ENCODE measurements at regions not wholly inside any gene's neighbourhood (a gene's known extent, or its start where the extent isn't known, plus 50 kb on each side); places are given as distances from the start of the nearest gene placed in this dataset.
"Not testable (repeated sequence)": the region's sequence is repeated elsewhere in the genome, so short reads cannot be mapped to it uniquely, and the experiment has no call there.

DNA sequence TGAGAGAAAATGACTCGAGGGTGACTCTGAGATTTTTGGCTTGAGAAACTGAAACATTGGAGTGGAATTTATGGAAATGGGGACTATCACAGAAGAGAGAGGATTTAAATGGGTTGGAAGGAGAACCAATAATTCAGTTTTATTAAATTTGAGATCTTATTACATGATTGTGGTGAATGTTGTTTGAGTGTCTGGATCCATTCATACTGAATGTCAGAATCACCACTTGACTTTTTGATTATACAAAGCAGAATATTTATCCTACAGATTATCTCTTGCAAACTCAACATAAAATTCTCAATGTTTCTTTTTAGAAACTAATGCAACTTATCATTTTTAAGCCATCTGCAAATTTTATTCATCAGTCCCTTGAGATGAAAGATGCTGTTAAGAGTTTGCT lies 332.8 kb downstream of the CNTN3 start:
- intact Hi-C loops (cut with micrococcal nuclease), result no loop called here

DNA sequence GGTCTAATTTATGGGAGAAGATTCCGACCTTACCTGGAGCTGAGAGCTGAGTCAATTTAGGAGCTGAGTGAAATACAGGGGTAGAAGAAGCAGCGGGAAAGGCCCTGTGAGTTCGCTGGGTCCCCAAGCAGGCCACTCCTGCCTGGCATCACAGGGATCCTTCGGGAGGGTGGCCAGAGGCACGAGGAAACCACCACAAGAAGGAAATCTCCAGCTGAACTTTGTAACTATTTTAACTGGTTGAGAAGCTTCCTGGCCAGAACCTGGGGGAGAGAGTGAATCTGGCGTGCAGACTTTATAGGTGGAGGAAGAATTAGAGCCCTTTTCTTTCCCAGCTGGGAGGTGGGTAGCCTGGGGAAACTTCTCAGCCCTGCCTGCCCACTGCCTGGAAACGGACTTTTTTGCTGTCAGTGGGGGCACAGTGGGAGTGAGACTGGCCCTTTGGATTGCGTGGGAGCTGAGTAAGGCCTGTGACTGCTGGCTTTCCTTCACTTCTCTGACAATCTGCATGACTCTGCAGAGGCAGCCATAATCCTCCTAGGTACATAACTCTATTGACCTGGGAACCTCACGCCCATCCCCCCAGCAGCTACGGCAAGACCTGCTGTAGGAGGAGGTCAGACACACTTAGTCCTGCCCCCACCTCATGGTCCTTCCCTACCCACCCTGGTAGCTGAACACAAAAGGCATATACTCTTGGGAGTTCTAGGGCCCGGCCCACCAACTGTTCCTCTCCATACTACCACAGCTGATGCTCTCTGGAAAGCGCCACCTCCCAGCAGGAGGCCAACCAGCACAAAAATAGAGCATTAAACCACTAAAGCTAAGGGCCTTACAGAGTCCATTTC lies 340.7 kb downstream of the CNTN3 start:
- intact Hi-C loops (cut with micrococcal nuclease), result no loop called here

- intact Hi-C loops (cut with micrococcal nuclease), result no loop called here
Measured at GRCh38 chr3:74273091-74273490, 341.4 kb downstream of the CNTN3 start.

DNA sequence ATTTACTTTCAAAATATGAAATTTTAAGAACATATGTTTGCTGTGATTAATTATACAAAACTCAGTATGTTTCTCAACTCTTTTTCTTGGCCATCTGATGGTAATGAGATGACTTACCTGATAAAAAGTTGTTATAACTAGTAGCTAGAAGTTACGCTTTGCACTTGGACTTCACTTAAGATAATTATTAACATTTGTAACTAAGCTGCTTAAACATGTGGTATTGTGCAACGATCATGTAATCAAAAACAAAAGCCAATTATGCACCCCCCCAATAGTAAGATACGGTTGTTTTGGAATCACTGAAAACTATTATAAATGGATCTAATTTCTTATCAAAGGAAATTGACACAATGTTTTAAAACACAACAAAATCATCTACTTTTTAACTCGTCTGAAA lies 342.9 kb downstream of the CNTN3 start:
- intact Hi-C loops (cut with micrococcal nuclease), result no loop called here

GRCh38 chr3:74269689-74270088 lies 344.8 kb downstream of the CNTN3 start:
- intact Hi-C loops (cut with micrococcal nuclease), result no loop called here

GRCh38 chr3:74268753-74269152 lies 345.7 kb downstream of the CNTN3 start:
- intact Hi-C loops (cut with micrococcal nuclease), result no loop called here

DNA sequence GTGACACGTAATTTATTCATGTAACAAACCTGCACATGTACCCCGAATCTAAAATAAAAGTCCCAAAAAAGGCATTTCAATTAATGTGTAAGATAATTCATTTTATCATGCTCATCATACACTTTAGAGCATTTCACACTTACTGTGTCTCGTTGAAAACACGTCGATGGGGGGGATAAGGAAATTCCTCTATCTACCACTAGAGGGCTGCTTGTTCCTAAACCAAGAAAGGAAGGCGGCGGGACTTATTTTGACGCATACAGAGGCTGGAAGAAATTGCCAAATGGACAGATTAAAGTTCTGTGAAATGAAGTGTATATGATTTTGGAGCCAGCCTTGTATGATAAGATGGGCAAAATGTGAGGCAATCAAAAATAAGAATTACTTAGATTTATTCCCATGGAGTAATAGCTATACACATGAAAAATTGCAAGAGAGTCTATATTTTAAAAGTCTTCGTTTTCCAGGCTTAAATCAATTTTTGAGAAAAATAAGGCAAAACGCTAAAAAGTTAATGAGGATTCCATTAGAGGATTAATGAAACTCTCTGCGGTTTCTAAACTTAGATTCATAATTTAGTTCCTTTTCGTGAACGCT lies 346.8 kb downstream of the CNTN3 start:
- intact Hi-C loops (cut with micrococcal nuclease), result no loop called here

- intact Hi-C loops (cut with micrococcal nuclease), result no loop called here
Measured at GRCh38 chr3:74267131-74267530, 347.3 kb downstream of the CNTN3 start.

DNA sequence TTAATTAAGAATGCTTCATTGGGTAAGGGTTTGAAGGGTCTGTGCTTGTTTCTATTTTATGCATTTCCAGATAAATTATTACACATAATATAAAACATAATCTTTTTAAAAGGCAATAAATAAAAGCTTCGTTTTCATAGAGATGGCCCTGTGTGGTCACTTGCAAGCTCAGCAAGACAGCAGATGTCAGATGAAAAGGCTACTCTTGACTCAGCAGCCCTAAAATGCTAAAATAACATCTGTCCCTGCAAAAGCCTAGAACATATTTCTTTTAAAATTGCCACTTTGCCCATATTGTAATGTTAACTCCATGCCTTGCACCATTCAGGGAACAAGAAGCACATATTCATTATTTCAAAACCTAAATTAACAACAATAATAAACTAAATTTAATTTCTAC lies 349.4 kb downstream of the CNTN3 start:
- intact Hi-C loops (cut with micrococcal nuclease), result no loop called here

DNA sequence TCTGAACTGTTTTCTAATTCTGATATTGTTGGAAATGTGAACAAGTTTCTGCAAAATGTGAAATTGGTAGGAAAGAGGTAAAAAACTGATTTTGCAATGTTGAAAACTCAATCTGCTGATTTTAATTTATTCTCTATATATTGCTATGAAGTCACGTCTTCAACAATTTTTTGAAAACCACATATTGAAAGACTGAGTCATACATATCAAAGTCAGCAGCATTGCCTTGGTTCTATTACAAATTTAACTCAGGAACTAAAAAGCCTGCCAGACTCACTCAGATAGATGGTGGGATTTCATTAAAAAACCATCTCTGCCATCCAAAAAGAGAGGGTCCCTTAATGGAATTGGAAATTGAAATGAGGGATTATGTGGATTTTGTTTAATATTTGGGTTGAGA lies 351.4 kb downstream of the CNTN3 start:
- intact Hi-C loops (cut with micrococcal nuclease), result no loop called here

GRCh38 chr3:74233091-74233490 lies 381.4 kb downstream of the CNTN3 start:
- intact Hi-C loops (cut with micrococcal nuclease), result no loop called here

DNA sequence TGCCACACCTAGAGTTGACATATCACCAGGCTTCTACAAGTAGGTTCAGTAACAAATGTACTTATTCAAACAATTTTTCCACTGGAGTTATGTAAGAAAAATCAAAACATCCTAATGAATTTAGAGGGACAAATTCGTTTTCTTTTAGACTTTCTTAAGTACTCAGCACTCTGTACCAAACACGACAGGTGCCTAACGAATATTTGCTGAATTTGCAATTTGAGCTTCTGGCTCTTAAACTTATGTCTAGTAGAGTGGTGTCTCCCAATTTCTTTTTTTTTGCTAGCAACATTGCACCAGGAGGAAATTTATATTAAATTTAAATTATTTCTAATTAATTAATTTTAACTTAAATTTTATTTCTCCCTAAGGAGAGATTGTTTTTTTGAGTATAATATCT lies 397.0 kb downstream of the CNTN3 start:
- intact Hi-C loops (cut with micrococcal nuclease), result no loop called here

DNA sequence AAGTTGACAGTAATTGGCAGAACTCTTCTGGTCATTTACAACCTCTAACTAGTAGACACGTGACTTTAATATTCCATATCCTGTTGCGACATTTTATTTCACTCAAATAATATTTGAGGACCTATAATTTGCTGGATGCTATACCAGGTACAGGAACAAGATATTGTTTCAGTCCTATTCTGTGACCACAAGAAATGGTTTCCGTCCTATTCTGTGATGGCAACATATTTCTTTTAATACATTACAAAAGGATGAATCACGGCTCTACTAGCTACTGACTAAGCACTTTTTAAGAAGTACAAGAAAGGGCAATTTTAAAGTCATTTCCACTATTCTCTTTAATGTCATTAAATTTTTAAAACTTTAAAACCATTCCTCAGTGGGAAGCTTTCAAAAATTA lies 400.2 kb downstream of the CNTN3 start:
- intact Hi-C loops (cut with micrococcal nuclease), result no loop called here

DNA sequence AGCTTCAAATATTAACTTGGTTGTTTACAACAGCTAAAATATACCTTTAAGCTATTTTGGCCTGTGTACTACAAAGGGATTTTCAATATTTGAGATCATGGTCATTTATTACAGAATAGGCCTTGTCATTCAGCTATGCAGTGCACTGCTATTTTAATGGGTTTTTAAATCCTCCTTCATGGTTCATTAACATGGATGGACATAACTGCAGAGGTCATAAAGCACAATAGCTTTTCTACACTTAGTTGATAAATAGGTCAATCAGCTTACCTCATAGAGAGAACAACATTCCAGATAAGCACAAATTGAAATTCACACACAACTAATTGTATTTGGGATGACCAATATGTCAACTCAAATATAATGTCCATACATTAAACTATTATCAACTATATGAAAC lies 403.7 kb downstream of the CNTN3 start:
- intact Hi-C loops (cut with micrococcal nuclease), result no loop called here

- intact Hi-C loops (cut with micrococcal nuclease), result no loop called here
Measured at GRCh38 chr3:74200952-74201351, 413.5 kb downstream of the CNTN3 start.

- intact Hi-C loops (cut with micrococcal nuclease), result not testable (repeated sequence)
Measured at GRCh38 chr3:74178664-74179063, 435.8 kb downstream of the CNTN3 start.

DNA sequence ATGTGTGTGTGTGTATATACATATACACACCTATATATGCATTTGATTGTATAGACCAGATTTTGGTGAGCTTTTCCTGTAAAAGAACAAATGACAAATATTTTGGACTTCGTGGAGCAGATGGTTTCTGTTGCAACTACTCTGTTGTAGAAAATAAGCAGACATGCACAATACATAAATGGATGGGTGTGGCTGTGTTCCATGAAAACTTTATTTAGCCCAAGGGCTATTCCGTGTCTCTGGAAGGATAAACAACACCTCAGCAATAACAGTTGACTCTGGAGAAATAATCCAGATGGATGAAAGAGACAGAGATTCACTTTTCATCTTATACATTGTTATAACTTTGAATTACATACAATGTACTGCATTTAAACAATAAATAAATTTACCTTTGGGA lies 441.4 kb downstream of the CNTN3 start:
- intact Hi-C loops (cut with micrococcal nuclease), result no loop called here

DNA sequence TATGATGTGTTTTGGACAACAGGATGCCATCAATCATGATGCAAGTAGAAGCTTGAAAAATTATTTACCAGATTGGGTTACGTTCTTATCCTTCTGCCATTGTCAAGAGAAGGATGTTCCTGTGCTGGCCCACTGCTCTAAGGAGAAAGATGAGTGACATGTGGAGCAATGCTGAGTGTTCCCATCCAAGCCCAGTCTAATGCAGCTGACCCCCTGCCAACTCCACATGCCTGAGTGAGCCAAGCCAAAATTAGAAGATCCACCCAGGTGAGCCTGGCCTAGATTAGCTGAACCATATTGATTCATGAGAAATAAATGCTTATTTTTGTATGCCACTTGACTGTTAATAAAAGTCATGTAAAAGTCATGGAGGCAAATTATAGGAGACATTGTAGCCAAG lies 446.5 kb downstream of the CNTN3 start:
- intact Hi-C loops (cut with micrococcal nuclease), result no loop called here

- intact Hi-C loops (cut with micrococcal nuclease), result no loop called here
Measured at GRCh38 chr3:74165211-74165610, 449.2 kb downstream of the CNTN3 start.

GRCh38 chr3:74149466-74149865 lies 465.0 kb downstream of the CNTN3 start:
- intact Hi-C loops (cut with micrococcal nuclease), result no loop called here

GRCh38 chr3:74145277-74145676 lies 469.2 kb downstream of the CNTN3 start:
- intact Hi-C loops (cut with micrococcal nuclease), result no loop called here

- intact Hi-C loops (cut with micrococcal nuclease), result no loop called here
Measured at GRCh38 chr3:74139648-74140047, 474.8 kb downstream of the CNTN3 start.

GRCh38 chr3:74137790-74138189 lies 476.7 kb downstream of the CNTN3 start:
- intact Hi-C loops (cut with micrococcal nuclease), result no loop called here
